Activated CD4-positive, alpha-beta T cell treated with anti-CD3 and anti-CD28 coated beads, Interleukin-2, amount 50 U/mL, for 16 hours (primary cell): ENCODE measurements at regions not wholly inside any gene's neighbourhood (a gene's known extent, or its start where the extent isn't known, plus 50 kb on each side); places are given as distances from the start of the nearest gene placed in this dataset.

Experiments
- DNase-seq: peaks from one replicate; pipeline ENCODE4 v3.0.0-alpha.2; 2020

DNA sequence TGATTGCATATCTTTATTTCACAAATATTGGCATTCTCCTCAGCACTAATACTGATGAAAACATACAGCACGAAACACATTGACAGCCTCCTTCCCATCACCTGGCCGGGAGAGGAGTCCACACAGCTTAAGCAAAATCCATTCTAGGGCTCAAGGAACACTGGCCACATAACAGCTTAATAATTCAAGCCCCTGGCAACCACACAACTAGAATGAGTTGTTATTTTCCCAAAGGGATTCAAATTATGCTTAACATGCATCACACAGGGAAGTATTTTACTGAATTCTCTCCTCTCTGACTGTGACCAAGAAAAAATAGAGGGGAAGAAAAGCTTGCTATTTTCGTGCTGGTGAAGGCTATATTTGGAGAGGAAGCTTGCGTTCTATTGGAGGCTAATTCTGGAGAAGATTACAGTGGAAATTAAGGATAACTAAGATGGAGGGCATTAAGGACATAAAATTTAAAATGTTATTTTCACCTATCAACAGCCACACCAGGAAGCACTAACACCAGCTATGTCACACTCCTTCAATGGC is 198.5 kb downstream of the ADGRG6 start:
- no peak for DNase-seq

DNA sequence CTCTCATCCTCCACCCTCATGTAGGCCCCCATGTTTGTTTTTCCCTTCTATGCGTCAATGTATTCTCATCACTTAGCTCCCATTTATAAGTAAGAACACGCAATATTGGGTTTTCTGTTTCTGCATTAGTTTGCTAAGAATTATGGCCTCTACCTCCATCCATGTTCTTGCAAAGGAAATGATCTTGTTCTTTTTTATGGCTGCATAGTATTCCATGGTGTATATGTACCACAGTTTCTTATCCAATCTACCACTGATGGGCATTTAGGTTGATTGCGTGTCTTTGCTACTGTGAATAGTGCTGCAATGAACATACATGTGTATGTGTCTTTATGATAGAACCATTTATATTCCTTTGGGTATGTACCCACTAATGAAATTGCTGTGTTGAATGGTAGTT is 200.0 kb downstream of the ADGRG6 start:
- DNase-seq = no peak

DNA sequence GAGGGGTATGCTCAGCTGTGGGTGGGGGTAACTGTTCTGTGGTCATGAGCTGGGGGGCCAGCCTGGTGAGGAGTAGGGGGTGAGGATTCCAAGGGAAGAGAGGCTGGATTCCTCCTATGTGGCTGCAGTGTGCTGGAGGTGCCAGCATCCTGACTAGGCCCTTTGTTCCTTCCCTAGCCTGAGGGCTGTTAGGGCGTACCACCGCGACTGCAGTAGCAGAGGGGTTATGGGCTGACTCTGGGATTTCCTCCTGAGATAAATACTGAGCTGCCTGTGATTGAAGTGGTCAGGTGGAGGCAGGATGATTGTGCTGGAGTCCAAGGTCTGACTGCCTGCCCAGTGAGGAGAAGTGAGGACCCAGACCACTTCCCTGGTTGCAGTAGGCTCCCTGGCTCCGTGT is 205.3 kb downstream of the ADGRG6 start:
- DNase-seq = no peak

DNA sequence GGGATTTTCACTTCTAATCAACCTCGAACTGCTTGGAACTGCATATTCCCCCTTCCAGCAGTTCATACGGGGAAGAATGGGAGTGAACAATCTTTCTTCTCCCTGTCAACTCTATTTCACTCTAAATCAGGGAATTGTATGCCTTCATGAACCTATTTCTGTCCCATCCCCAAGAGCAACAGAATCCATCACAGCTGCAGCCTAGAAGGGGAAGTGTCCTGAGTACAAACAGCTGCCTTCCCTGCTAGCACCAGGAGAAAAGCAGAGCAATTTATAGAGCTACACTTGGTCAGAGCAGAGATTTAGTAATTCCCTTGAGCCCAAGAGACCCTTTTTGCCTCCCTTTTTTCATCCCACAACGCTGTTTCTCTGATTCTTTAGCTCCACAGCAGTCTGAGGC is 208.4 kb downstream of the ADGRG6 start:
- no peak for DNase-seq

DNA sequence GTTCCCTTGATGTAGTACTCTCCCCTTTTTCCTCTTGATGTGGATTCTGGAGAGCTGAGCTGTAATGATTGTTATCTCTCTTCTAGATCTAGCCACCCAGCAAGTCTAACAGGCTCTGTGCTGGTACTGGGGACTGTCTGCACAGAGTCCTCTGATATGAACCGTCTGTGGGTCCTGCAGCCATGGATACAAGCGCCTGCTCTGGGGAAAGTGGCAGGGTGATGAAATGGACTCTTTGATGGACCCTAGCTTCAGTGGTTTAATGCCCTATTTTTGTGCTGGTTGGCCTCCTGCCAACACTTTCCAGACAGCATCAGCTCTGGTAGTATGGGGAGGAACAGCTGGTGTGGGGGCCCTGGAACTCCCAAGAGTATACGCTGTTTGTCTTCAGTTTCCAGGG is 216.3 kb downstream of the ADGRG6 start:
- DNase-seq = no peak

DNA sequence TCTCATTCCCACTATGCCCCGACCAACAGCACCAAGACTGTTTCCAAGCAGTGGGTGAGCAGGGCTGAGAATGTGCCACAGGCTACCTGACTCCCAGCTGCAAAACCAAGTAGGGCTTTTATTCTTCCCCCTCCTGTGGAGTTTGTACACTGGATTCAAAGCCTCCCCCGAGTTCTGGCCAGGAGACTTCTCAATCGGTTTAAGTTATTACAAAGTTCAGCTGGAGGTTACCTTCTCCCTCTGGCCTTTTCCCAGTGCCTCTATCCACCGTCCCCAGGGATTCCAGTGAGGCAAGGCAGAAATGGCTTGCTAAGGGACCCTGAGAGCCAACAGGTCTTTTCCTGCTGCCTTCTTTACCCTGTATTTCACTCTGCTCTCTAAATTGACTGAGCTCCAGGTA is 217.0 kb downstream of the ADGRG6 start:
- DNase-seq = no peak

DNA sequence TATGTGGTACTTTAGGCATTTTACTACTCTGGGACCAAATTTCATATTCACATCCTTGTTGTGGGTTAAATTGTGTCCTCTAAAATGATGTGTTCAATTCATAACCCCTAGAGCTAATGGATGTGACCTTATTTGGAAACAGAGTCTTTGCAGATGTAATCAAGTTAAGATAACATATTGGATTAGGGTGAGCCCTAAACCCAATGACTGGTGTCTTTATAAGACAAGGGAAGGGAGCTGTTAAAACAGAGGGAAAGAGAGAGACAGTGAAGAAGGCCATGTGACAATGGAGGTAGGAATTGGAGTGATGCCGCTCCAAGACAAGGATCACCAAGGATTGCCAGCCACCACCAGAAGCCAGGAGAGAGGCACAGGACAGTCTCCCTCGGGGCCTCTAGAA is 220.0 kb downstream of the ADGRG6 start:
- DNase-seq = no peak

DNA sequence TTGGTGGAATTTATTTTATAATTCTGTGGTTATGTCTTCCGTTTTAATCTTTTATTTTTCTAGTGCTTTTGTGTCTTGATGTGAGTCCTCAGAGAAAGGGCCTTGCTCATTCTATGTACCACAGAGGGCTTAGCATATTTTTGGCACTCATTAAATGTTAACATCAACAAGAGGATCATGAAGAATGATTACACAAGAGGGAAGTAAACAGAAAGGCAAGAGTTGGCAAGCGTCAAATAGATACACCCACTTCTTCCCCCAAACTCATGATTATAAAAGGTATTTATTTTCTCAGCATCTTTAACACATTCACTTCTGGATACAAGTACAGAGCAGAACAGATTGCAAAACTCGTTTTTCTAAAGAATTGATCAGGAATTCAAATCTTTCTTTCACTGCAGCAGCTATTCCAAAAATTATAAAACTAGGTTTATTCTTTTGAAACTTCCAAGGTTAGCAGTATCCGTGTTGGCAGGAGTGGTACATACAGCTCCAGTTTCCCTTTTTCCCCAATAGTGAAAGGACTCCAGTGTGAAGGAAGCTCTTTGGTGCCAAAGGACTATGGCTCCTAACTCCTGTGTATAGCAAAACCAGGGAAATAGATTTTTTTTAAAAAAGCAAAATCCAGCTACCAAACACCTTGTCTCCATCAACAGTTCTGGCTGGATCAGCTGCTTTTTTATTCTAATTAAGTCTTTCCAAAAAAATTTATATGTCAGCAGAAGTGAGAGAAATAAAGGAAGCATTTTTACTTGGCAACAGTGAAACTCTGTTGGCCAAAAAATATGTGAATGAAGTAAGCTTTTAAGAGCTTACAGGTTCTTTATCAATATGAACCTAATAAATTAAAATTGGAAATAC is 221.9 kb downstream of the ADGRG6 start:
- DNase-seq = no peak

DNA sequence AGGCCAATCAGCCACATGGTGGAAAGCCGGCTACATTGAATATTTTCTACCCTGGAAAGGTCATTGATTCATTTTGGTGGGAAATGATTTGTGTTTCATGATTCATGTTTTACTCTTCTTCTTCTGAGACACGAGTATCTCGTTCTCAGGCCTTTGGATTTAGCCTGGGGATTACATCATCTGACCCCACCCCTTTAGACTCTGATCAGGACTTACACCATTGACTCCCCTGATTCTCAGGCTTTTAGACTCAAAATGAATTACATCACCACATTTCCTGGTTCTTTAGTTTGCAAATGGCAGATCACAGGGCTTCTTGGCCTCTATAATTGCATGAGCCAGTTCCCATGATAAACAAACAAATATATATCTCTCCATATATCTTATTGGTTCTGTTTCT is 228.8 kb downstream of the ADGRG6 start:
- no peak for DNase-seq

DNA sequence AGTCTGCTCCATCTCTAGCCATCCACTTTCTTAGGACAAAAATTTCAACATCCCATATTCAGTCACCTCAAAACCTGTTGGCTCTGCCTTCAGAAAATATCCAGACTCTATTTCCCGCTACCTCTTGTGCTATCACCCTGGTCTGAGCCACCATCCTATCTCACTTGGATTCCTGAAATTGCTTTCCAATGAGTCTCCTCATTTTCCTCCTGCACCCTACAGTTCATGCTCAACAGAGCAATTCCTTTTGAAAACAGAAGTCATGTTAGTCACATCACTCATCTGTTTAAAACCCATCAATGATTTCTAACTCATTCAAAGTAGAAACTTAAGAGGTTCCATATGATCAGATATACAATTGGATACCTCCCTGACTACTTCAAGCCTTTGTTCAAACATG is 229.9 kb downstream of the ADGRG6 start:
- DNase-seq = no peak

DNA sequence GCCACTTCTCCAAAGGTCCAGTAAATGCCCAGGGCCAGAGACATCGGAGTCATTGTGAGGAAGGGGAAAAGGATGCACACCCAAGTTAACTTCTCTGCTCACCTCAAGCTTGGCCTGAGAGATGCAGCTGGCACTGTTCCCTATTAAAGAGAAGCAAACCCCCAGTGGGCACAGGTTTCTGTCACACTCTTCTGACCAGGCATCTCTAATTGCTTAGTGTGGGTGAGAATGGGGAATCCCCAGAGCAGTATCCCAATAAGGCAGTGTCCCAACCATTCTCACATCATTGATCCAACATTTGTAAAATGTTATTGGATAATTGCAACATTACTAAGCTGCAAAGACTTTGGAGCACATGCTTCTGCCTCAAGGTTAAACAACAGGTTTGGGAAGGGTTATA is 232.3 kb downstream of the ADGRG6 start:
- no peak for DNase-seq

DNA sequence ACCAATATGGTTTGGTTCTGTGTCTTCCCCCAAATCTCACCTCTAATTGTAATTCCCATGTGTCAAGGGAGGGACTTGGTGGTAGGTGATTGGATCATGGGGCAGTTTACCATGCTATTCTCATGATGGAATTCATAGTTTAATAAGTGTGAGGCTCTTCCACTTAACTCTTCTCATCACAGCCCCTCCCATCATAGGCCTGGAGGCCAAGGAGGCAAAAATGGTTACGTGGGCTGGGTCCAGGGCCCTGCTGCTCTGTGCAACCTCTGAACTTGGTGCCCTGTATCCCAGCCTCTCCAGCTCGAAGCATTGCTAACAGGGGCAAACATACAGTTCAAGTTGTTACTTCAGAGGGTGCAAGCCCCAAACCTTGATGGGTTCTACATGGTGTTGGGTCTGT is 232.7 kb downstream of the ADGRG6 start:
- DNase-seq = no peak

DNA sequence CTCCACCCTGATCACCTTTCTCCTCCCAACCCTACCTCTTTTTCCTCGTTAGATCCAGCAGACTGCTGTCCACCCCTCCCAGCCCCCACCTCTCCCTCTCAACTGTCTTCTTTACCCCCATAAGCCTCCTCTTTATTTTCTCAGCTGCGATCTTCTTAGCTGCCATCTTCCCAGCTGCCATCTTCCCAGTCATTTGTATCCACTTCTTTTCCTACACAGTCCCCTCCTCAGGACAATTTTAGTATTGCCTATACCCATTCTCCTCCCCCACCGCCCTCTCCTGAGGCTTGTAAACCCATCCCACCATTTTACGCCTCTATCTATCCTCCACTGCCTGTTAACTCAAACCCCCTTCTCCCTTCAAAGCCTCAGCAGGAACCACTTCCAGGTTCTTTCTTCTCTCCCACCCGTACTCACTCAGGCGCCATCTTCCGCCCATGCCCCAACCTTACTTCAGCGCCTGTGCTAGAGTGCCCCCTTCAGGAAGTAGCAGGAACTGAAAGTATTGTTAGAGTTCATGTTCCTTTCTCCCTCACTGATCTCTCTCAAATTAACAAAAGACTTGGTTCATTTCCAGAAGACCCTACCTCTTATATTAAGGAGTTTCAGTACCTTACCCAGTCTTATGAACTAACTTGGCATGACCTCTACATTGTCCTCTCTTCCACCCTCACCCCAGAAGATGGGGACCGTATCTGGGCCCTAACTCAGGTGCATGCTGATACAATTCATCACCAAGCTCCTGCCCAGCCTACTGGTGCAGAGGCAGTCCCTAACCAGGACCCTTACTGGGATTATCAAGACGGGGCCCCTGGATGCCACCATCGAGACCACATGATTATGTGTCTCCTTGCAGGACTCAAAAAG is 236.0 kb downstream of the ADGRG6 start:
- no peak for DNase-seq

DNA sequence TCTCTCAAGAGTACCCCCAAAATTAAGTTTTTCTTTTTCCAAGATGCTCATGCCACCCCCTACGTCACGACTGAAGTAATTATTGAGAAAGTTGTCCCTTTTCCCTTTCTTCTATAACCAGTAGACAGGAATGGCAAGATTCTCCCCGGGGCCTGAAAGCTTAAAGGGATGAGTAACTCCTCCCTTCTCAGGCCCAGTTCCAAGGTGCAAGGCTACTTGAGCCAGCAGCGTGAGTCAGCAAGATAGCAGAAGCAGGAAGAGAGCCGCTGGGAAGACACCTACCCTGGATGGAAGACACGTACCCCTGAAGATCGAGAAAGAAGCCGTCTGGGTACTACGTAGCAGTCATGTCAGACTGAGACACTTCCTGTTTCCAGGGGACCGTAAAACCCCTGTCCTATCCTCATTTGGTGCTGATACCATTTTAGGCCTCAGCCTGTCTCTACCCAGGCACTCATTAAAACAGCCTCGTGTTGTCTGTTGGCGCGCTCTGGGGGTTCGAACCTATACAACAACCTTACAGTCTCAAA is 241.0 kb downstream of the ADGRG6 start:
- DNase-seq = no peak

DNA sequence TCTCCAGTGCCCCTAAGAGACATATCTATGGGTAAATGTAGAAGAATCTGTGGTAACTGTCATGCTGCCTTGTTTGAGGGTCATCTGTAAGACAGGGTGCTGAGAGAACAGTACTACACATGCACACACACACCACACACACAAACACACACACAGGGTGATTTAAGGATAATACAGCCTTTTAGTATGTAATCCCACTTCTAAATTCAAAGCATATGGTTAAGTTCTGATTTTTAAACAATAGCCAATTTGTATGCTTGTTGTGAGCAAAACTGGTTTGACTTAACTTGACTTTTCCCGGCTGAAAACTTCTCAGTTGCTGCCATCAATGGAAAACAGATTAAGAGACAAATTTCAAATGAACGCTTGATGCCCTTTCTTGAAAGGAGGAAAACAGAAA is 241.8 kb downstream of the ADGRG6 start:
- no peak for DNase-seq

DNA sequence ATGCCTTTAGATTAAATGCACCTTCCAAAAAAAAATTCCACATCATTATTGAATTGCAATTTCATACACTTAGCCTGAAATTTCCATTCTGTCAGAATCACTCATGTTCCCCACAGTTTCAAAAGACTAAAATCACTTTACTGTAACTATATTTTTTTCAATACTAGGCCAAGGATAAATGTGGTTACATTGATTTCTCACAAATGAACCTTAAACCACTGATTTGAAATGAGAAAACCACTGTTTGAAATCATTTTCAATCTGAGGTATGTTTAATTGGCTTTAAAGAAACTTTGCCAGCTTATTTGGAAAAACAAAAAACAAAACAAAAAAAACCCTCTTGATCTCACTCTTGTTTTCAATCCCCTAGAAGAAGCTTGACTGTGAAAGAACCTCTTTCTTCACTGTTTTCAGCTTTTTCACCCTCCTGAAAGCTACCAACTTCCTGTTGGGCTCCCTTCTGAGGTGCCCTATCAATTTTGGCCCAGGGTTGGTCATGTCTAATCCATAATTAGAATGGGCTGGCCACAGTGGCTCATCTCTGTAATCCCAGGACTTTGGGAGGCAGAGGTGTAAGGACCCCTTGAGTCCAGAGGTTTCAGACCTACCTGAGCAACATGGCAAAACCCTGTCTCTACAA is 242.5 kb downstream of the ADGRG6 start:
- peak; percentile 33 for DNase-seq

DNA sequence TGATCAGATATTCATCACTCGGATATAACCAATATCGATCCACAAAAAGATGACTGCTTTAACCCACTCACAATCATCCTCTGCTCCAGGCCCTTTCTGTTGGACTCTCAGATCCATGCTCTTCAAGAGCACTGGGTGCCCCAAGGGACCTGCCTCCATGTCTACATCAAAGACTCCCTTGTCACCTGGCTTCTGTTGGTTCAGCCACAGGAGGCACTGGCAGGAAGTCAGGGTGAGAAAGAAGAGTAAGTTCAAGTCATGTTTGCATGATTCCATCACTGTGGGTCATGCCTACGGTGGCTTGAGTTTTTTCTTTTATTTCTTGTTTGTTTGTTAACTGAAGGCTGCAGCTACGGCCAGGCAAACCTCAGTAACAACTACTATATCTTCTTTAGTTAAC is 243.3 kb downstream of the ADGRG6 start:
- DNase-seq = no peak

DNA sequence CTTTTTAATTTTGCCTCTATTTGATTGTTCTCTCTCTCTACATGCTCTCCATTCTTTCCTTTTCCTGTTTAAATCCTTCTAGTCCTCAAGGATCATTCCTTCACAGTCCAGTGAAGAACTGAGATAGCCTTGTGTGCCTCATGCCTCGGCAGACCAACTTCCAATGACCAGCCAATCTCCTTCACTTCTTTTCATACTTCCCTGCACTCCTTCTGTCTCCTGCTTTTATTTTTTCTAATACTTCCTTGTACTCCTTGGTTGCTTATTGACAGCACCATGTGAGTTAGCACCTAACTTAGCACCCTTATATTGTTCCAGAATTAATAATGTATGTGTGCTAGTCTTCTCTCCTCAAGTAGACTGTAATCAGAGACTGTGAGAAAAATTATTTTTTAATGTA is 246.8 kb downstream of the ADGRG6 start:
- no peak for DNase-seq

DNA sequence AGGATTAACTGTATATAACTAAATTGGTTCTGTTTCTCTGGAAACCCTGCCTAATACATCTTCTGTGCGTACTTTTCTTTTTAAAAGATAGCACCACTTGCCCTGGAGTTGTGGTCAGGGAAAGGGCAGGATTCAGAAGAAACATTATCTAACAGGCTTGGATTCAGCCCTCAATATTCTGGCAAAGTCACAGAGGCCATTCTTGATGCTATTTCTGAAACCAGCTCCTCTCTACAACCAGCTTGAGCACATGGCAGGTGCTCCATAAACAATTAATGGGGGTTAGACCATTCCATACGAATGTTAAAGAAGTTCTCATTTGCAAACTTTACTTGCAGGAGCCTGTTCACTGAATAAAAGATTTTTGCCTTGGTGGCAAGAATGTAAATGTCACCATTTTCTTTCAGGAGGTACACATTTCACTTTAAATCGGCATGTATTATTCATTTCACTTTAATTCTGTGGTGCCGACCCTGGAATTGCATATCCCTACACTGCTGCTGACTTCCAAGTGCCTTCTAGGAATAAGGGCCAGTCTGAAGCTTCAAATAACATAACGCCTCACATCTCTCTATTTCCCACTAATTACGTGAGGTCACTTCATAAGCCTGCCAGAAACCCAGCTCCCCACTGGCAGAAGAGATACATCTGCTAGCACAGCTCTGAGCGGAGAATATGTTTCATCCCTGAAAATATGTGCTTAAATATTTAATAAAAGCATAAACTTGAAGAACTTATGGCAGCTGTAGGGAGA is 248.7 kb downstream of the ADGRG6 start:
- no peak for DNase-seq

DNA sequence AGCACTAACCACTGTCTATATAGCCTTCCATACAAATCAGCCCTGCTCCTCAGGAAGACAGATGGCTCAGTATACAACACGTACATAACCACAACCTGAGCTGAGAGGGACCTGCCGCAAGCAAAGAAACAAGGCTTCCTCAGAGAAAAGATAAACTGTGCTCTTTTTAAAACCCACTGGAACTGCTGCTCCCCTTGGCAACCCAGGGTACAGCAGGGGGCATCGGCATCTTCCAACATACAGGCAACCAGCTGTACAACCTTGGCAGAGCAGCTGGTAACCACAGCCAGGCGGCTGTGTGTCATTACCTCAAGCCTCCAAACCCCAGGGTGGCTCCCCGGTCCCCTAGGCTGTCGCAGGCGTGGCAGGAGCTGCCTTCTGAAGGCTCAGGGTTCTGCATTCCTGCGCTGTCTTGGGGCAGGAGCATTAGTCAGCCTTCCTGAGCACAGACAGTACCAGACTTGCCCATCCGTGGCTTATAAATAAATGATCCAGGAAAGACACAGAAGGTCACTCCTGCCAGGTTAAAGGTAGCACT is 249.5 kb downstream of the ADGRG6 start:
- peak; percentile 14 for DNase-seq

DNA sequence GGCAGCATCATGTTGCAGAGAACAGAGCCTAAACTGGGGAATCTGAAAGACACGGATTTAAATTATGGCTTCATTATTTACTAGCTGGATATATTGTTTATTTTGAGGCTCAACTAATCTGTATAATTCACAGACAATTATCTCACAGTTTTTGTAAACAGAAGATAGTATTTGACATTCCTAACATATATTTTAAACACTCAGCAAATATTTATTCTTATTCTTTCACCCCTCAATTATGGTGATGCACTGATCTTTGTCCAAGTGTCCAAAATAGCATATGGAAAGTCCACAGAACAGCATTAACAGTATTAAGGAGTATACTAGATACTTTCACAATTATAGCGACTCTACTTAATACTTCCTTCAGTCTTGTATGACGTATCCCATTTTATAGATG is 257.0 kb downstream of the ADGRG6 start:
- no peak for DNase-seq
